ENCODE measurements at regions not wholly inside any gene's neighbourhood (a gene's known extent, or its start where the extent isn't known, plus 50 kb on each side); places are given as distances from the start of the nearest gene placed in this dataset.

DNA sequence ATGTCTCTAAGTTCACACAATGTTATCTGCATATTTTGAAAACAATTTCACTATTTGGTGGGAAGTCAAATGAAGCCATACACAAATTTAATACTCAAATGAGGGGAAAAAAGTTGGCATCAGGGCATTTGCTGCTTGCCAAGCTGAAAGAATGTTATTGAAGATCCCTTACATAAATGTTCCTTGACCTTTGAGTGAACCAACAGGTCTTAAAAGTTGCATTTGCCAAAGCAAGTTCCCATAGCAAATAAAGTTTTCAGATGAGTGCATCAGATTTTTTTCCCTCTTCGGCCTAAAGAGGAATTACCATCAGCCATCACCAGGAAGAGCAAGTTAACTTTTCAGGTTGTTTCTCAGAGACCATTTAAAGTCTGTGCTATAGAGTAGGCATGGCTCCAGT, 115.9 kb downstream of the COX18 start:
- TF ChIP-seq, protein P1, sequence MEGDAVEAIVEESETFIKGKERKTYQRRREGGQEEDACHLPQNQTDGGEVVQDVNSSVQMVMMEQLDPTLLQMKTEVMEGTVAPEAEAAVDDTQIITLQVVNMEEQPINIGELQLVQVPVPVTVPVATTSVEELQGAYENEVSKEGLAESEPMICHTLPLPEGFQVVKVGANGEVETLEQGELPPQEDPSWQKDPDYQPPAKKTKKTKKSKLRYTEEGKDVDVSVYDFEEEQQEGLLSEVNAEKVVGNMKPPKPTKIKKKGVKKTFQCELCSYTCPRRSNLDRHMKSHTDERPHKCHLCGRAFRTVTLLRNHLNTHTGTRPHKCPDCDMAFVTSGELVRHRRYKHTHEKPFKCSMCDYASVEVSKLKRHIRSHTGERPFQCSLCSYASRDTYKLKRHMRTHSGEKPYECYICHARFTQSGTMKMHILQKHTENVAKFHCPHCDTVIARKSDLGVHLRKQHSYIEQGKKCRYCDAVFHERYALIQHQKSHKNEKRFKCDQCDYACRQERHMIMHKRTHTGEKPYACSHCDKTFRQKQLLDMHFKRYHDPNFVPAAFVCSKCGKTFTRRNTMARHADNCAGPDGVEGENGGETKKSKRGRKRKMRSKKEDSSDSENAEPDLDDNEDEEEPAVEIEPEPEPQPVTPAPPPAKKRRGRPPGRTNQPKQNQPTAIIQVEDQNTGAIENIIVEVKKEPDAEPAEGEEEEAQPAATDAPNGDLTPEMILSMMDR (IDR thresholded peaks at IDR 0.05) = no peak
- TF ChIP-seq POLR2A (IDR thresholded peaks at IDR 0.05) = no peak

Data from Peyer's patch (tissue), 4 donors.